IPS-15b (cell line): ENCODE measurements at regions not wholly inside any gene's neighbourhood (a gene's known extent, or its start where the extent isn't known, plus 50 kb on each side); places are given as distances from the start of the nearest gene placed in this dataset.

Source experiments
- H3K27me3 ChIP-seq: one replicate; pipeline ENCODE4 v1.6.1; 2013; ENCODE audit warnings: low read length; ENCODE audit not compliant: control insufficient read depth, insufficient read depth
- H3K36me3 ChIP-seq: one replicate; pipeline ENCODE4 v1.6.1; 2013; ENCODE audit warnings: low read length; ENCODE audit not compliant: control insufficient read depth, insufficient read depth
- H3K4me1 ChIP-seq: one replicate; pipeline ENCODE4 v1.6.1; 2013; ENCODE audit warnings: mild to moderate bottlenecking, low read length; ENCODE audit not compliant: control insufficient read depth, insufficient read depth
- H3K4me3 ChIP-seq: one replicate; pipeline ENCODE4 v1.5.1; 2013; ENCODE audit warnings: low read depth, low read length
- H3K9ac ChIP-seq: one replicate; pipeline ENCODE4 v1.6.1; 2013; ENCODE audit warnings: low read depth, mild to moderate bottlenecking, low read length
- H3K9me3 ChIP-seq: one replicate; pipeline ENCODE4 v1.6.1; 2013; ENCODE audit warnings: mild to moderate bottlenecking, low read length; ENCODE audit not compliant: control insufficient read depth, insufficient read depth

GRCh38 chrX:124488412-124489161, 142.2 kb downstream of the SH2D1A start:
- Histone ChIP-seq H3K9me3 (no peaks in the 10 kb centered on the region), H3K4me1 (peaks cover 4% of the 10 kb centered on the region), H3K27me3 (no peaks in the 10 kb centered on the region), H3K9ac (no peak overlapping the region), H3K4me3 (no peak overlapping the region), H3K36me3 (no peaks in the 10 kb centered on the region)

DNA sequence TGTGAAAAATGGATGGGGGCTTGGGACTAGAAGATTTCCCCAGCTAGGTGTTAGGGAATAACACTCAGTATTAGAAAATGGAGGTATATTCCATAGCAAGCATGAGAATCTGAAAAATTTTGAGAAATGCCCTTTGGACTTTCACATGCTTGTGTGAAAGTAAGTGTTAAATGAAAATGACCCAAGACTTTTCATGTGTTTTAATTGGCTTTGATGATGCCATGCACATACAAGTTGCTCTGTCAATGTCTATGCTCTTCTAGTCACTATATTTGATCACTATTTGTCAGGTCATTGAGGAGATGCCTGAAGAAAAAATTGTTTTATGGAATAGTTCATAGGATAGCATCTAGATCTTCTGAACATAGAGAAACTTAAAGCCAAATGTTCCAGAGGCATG, 147.6 kb downstream of the SH2D1A start:
- no peaks in the 10 kb centered on the region for H3K36me3 ChIP-seq
- no peak overlapping the region for H3K9ac ChIP-seq

DNA sequence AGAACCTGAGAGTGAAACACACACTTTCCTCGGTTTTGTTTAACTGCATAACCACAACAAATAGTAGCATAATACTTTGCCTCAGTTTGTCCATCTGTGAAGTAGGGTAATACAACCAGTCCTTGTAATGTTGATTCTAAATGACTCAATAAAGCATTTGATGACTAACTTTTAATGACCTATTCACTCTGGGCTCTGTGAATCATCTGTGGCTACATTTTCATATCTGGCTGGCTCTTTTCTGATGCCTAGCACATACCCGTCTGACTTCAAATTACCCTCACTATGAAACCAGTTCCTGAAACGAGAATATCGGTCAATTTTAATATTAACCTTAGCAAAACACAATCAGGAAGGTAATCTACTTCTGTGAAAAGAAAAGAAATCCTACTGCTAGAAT, 151.0 kb downstream of the SH2D1A start:
- peaks cover 4% of the 10 kb centered on the region for H3K4me1 ChIP-seq
- H3K36me3 ChIP-seq, result no peaks in the 10 kb centered on the region
- H3K27me3 ChIP-seq, result no peaks in the 10 kb centered on the region
- H3K9me3 ChIP-seq, result no peaks in the 10 kb centered on the region
- H3K4me3 ChIP-seq, result no peak overlapping the region
- no peak overlapping the region for H3K9ac ChIP-seq

More for the DNA sequence above, 147.6 kb downstream of the SH2D1A start:
- Histone ChIP-seq H3K4me3 (no peak overlapping the region), H3K4me1 (peaks cover 4% of the 10 kb centered on the region), H3K9me3 (no peaks in the 10 kb centered on the region), H3K27me3 (no peaks in the 10 kb centered on the region)

- Histone ChIP-seq H3K9me3 (no peaks in the 10 kb centered on the region), H3K27me3 (no peaks in the 10 kb centered on the region), H3K9ac (no peak overlapping the region)
Measured at GRCh38 chrX:124501586-124501985, 155.2 kb downstream of the SH2D1A start.

GRCh38 chrX:124502166-124502565, 155.8 kb downstream of the SH2D1A start:
- H3K36me3 ChIP-seq, result no peaks in the 10 kb centered on the region
- H3K9ac ChIP-seq, result no peak overlapping the region
- H3K27me3 ChIP-seq, result no peaks in the 10 kb centered on the region
- peaks cover 5% of the 10 kb centered on the region for H3K4me1 ChIP-seq
- no peak overlapping the region for H3K4me3 ChIP-seq
- H3K9me3 ChIP-seq, result no peaks in the 10 kb centered on the region

More at GRCh38 chrX:124501586-124501985, 155.2 kb downstream of the SH2D1A start:
- H3K4me1 ChIP-seq, result peaks cover 5% of the 10 kb centered on the region
- H3K36me3 ChIP-seq, result no peaks in the 10 kb centered on the region
- no peak overlapping the region for H3K4me3 ChIP-seq

DNA sequence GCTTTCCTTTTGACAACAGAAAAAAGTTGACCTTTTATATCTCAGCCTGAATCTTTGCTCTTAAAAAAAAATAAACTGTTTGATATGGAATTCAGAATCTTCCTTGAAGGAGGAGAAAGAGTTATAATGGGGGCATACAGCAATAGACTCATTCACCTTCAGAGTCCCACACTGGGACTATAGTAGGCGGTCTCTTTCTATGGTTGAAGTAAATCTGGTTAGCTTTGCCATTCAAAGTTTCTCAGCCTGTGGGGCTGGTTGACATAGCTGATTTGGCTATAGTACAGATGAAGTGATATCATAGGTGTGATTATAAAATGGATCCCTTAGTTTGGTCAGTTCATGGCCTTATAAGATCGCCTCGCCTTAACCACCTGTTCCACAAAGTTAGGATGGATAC, 156.2 kb downstream of the SH2D1A start:
- Histone ChIP-seq H3K4me3 (no peak overlapping the region), H3K9me3 (no peaks in the 10 kb centered on the region), H3K27me3 (no peaks in the 10 kb centered on the region), H3K9ac (no peak overlapping the region), H3K4me1 (peaks cover 5% of the 10 kb centered on the region), H3K36me3 (no peaks in the 10 kb centered on the region)

GRCh38 chrX:124504111-124504983, 158.0 kb downstream of the SH2D1A start:
- Histone ChIP-seq H3K4me1 (peaks cover 5% of the 10 kb centered on the region), H3K4me3 (no peak overlapping the region), H3K36me3 (no peaks in the 10 kb centered on the region), H3K9ac (no peak overlapping the region), H3K9me3 (no peaks in the 10 kb centered on the region), H3K27me3 (no peaks in the 10 kb centered on the region)

GRCh38 chrX:124506066-124506465, 159.7 kb downstream of the SH2D1A start:
- Histone ChIP-seq H3K27me3 (no peaks in the 10 kb centered on the region), H3K4me1 (peaks cover 5% of the 10 kb centered on the region), H3K36me3 (no peaks in the 10 kb centered on the region), H3K4me3 (no peak overlapping the region), H3K9me3 (no peaks in the 10 kb centered on the region), H3K9ac (no peak overlapping the region)

DNA sequence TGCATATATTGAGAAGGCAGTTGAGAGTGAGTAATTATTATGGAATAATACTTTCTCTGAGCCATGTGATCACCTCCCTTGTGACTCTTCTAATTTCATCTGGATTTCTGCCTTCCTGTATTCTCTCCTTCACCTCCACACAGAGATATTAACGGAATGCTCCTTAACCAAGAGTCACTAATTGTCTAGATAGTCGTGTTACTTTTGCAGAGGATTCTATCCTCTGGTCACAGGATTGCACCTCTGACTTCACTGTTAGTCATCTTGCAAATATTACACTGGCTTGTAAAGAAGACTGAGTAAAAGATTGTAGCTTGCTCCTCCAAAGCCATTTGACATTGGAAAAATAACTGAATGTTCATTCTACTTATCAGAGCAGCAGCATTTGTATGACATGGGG, 160.9 kb downstream of the SH2D1A start:
- Histone ChIP-seq H3K4me1 (peaks cover 5% of the 10 kb centered on the region), H3K4me3 (no peak overlapping the region), H3K27me3 (no peaks in the 10 kb centered on the region), H3K36me3 (no peaks in the 10 kb centered on the region), H3K9me3 (no peaks in the 10 kb centered on the region), H3K9ac (no peak overlapping the region)

- peaks cover 3% of the 10 kb centered on the region for H3K4me1 ChIP-seq
- H3K36me3 ChIP-seq, result no peaks in the 10 kb centered on the region
- no peak overlapping the region for H3K4me3 ChIP-seq
- no peaks in the 10 kb centered on the region for H3K27me3 ChIP-seq
- H3K9me3 ChIP-seq, result no peaks in the 10 kb centered on the region
- no peak overlapping the region for H3K9ac ChIP-seq
Measured at GRCh38 chrX:124518885-124519284, 172.5 kb downstream of the SH2D1A start.

DNA sequence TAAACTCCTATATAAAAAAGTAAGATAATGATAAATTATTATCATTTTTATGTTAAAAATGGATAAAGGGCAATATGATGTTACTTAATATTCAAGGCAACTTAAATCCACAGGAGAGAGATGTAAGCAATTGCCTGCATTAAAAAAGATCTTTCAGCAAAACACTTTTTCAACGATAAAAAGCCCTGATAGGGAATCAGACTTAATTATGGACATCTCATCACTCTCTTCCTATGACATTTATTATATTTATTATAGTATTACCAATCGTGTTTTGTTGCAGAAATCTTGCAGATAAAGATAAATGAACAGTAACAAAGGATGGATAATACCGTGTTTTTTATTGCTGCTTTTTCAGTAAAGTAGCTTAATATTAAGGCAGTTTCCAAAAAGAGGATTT, 178.5 kb downstream of the SH2D1A start:
- H3K36me3 ChIP-seq, result no peaks in the 10 kb centered on the region
- no peak overlapping the region for H3K4me3 ChIP-seq
- no peaks in the 10 kb centered on the region for H3K27me3 ChIP-seq
- no peaks in the 10 kb centered on the region for H3K4me1 ChIP-seq
- H3K9ac ChIP-seq, result no peak overlapping the region
- H3K9me3 ChIP-seq, result no peaks in the 10 kb centered on the region

DNA sequence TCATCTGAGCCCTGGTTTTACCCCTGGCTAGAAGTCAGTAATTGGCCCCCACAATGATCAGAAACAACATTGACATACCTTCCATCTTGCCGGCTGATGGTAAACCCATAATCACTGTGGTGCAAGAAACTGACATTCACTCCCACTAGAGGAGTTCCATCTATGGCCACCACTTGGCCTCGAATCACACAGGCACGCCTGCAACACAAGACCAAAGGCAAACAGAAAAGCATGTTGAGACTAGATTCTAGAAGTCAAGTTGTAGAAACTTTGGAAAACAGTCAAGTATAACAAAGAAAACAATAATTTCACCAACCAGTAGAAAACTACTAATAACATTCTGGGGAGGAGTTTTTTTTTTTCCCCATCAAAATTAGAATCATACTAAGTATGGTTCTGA, 183.4 kb downstream of the SH2D1A start:
- Histone ChIP-seq H3K27me3 (no peaks in the 10 kb centered on the region), H3K4me1 (peaks cover 17% of the 10 kb centered on the region), H3K9ac (no peak overlapping the region), H3K36me3 (no peaks in the 10 kb centered on the region), H3K4me3 (no peak overlapping the region), H3K9me3 (no peaks in the 10 kb centered on the region)
